Nephron progenitor cell (in vitro differentiated cells): ENCODE measurements at regions not wholly inside any gene's neighbourhood (a gene's known extent, or its start where the extent isn't known, plus 50 kb on each side); places are given as distances from the start of the nearest gene placed in this dataset.

Experiments used
- DNase-seq: peaks from one replicate; pipeline ENCODE4 v3.0.0; 2021
- H3K27ac Mint-ChIP-seq: 2 replicates; pipeline ENCODE4 v1.8.0; 2021; ENCODE audit warnings: mild to moderate bottlenecking, moderate library complexity, mixed read lengths
- H3K27me3 Mint-ChIP-seq: 2 replicates; pipeline ENCODE4 v1.8.0; 2021; ENCODE audit warnings: mild to moderate bottlenecking, low read depth, mixed read lengths; ENCODE audit not compliant: poor library complexity
- H3K36me3 Mint-ChIP-seq: 2 replicates; pipeline ENCODE4 v1.8.0; 2021; ENCODE audit warnings: low read depth, mixed read lengths
- H3K4me1 Mint-ChIP-seq: 2 replicates; pipeline ENCODE4 v1.8.0; 2021; ENCODE audit warnings: mixed read lengths
- H3K4me3 Mint-ChIP-seq: 2 replicates; pipeline ENCODE4 v1.8.0; 2021; ENCODE audit warnings: mild to moderate bottlenecking, moderate library complexity, mixed read lengths
- H3K9me3 Mint-ChIP-seq: 2 replicates; pipeline ENCODE4 v1.8.0; 2021; ENCODE audit warnings: mild to moderate bottlenecking, moderate library complexity, mixed read lengths
- TF ChIP-seq, protein P1 (sequence below): fragments of 200-600 bp; sonication (generic); IDR thresholded peaks from 2 replicates; pipeline ENCODE4 v1.5.0; 2021; ENCODE audit warnings: antibody characterized with exemption

DNA sequence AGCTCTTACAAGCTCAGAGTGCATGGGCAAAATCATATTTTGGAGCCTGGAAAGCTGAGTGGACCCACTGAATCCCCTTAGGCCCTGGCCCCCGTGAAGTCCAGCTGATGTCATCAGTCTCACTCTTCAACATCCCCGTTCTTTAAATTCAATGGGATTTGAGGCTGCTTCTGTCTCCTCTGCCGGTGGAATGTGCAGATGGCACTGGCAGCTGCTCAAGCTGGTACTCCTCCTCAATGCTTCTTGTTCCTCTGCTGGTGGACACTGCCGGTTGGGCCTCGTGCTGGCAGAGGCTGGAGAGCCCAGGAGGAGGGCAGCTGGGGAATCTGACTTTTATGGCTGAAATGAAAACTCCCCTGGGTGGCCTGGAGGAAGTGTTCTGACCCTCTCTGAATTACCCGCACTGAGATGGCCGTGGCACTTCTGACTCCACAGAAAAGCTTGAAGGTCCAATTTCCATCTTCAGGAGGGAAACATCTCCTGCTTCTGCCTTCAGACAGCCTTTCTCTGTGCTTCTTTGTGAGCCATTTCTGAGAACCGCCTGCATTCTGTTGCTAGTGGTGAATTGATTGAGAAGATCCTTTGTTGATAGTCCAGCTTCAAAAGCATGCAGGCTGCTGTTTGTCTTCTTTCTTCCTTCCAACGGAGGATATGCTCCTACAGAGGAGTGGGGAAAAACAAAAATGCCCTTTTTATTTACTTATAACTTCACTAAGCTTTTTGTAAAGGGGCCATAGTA, 298.9 kb downstream of the TMEM38B start:
- Mint-ChIP-seq H3K4me3 (no peak overlapping the region), H3K27ac (no peak overlapping the region), H3K27me3 (no peaks in the 10 kb centered on the region), H3K4me1 (peaks cover 21% of the 10 kb centered on the region), H3K36me3 (no peaks in the 10 kb centered on the region), H3K9me3 (no peaks in the 10 kb centered on the region)
- DNase-seq = no peak
- TF ChIP-seq, protein P1, sequence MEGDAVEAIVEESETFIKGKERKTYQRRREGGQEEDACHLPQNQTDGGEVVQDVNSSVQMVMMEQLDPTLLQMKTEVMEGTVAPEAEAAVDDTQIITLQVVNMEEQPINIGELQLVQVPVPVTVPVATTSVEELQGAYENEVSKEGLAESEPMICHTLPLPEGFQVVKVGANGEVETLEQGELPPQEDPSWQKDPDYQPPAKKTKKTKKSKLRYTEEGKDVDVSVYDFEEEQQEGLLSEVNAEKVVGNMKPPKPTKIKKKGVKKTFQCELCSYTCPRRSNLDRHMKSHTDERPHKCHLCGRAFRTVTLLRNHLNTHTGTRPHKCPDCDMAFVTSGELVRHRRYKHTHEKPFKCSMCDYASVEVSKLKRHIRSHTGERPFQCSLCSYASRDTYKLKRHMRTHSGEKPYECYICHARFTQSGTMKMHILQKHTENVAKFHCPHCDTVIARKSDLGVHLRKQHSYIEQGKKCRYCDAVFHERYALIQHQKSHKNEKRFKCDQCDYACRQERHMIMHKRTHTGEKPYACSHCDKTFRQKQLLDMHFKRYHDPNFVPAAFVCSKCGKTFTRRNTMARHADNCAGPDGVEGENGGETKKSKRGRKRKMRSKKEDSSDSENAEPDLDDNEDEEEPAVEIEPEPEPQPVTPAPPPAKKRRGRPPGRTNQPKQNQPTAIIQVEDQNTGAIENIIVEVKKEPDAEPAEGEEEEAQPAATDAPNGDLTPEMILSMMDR = no peak

- Mint-ChIP-seq H3K27me3 (no peaks in the 10 kb centered on the region), H3K4me1 (peaks cover 24% of the 10 kb centered on the region), H3K36me3 (no peaks in the 10 kb centered on the region), H3K27ac (no peak overlapping the region), H3K9me3 (no peaks in the 10 kb centered on the region), H3K4me3 (no peak overlapping the region)
- no peak for DNase-seq
- TF ChIP-seq, protein P1 = no peak
Observed at GRCh38 chr9:105993921-105994715, 299.8 kb downstream of the TMEM38B start.

GRCh38 chr9:105994970-105995369, 300.6 kb downstream of the TMEM38B start:
- DNase-seq = no peak
- Mint-ChIP-seq H3K27me3 (no peaks in the 10 kb centered on the region), H3K4me3 (no peak overlapping the region), H3K36me3 (no peaks in the 10 kb centered on the region), H3K9me3 (no peaks in the 10 kb centered on the region), H3K27ac (no peak overlapping the region), H3K4me1 (peaks cover 28% of the 10 kb centered on the region)
- TF ChIP-seq, protein P1 = no peak

GRCh38 chr9:106017198-106017740, 322.9 kb downstream of the TMEM38B start:
- H3K27ac Mint-ChIP-seq = no peak overlapping the region
- TF ChIP-seq, protein P1 = no peak
- H3K27me3 Mint-ChIP-seq = peaks cover 6% of the 10 kb centered on the region
- no peak for DNase-seq
- no peaks in the 10 kb centered on the region for H3K36me3 Mint-ChIP-seq
- no peaks in the 10 kb centered on the region for H3K4me1 Mint-ChIP-seq
- H3K9me3 Mint-ChIP-seq = no peaks in the 10 kb centered on the region
- H3K4me3 Mint-ChIP-seq = no peak overlapping the region

GRCh38 chr9:106019039-106019680, 324.8 kb downstream of the TMEM38B start:
- TF ChIP-seq, protein P1 = no peak
- Mint-ChIP-seq H3K4me3 (no peak overlapping the region), H3K36me3 (no peaks in the 10 kb centered on the region), H3K4me1 (no peaks in the 10 kb centered on the region), H3K27me3 (peaks cover 3% of the 10 kb centered on the region), H3K27ac (no peak overlapping the region), H3K9me3 (no peaks in the 10 kb centered on the region)
- DNase-seq = no peak
